ENCODE measurements at regions not wholly inside any gene's neighbourhood (a gene's known extent, or its start where the extent isn't known, plus 50 kb on each side); places are given as distances from the start of the nearest gene placed in this dataset.

DNA sequence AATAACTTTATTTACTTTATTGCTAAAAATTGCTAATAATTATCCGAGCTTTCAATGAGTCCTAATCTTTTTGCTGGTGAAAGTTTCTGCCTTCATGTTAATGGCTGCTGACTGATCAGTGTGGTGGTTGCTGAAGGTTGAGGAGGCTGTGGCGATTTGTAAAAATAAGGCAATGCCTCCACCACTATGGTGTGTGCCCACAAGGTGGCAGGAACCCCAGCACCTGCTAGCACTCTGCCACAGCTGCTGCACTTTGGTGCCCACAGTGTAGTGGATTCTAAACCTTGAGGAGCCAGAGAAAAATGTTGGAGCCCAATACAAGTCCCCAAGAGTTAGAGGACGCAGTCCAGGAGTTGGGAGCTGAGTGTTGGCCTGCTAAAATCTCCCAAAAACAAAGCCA is 1237.1 kb downstream of the PCDH19 start:
- no CpG with 5 or more reads among the region's 3 CpGs for WGBS (ENCODE audit: insufficient coverage, low lambda C conversion rate)
- Histone ChIP-seq H3K4me3 (ENCODE audit: low read length) (no peak overlapping the region), H3K27ac (ENCODE audit: low read length) (no peak overlapping the region), H3K36me3 (ENCODE audit: control insufficient read depth, insufficient read depth, low read length) (no peaks in the 10 kb centered on the region), H3K27me3 (ENCODE audit: control insufficient read depth, insufficient read depth, low read length) (no peaks in the 10 kb centered on the region), H3K9me3 (ENCODE audit: control insufficient read depth, low read depth, low read length) (no peaks in the 10 kb centered on the region), H3K4me1 (ENCODE audit: control insufficient read depth, insufficient read depth, low read length) (no peaks in the 10 kb centered on the region)
- DNase-seq: no peak

- no peak overlapping the region for H3K27ac ChIP-seq (ENCODE audit: low read length)
- no peak overlapping the region for H3K4me3 ChIP-seq (ENCODE audit: low read length)
- WGBS (ENCODE audit: insufficient coverage, low lambda C conversion rate): no CpG with 5 or more reads among the region's 2 CpGs
- no peak for DNase-seq
- H3K27me3 ChIP-seq (ENCODE audit: control insufficient read depth, insufficient read depth, low read length): no peaks in the 10 kb centered on the region
- H3K9me3 ChIP-seq (ENCODE audit: control insufficient read depth, low read depth, low read length): peaks cover 7% of the 10 kb centered on the region
- H3K4me1 ChIP-seq (ENCODE audit: control insufficient read depth, insufficient read depth, low read length): no peaks in the 10 kb centered on the region
- no peaks in the 10 kb centered on the region for H3K36me3 ChIP-seq (ENCODE audit: control insufficient read depth, insufficient read depth, low read length)
Measured at GRCh38 chrX:99142745-99143144, 1267.3 kb downstream of the PCDH19 start.

GRCh38 chrX:99137488-99137887 is 1272.6 kb downstream of the PCDH19 start:
- H3K27ac ChIP-seq (ENCODE audit: low read length): no peak overlapping the region
- no peak for DNase-seq
- H3K4me3 ChIP-seq (ENCODE audit: low read length): no peak overlapping the region
- H3K9me3 ChIP-seq (ENCODE audit: control insufficient read depth, low read depth, low read length): no peaks in the 10 kb centered on the region
- H3K36me3 ChIP-seq (ENCODE audit: control insufficient read depth, insufficient read depth, low read length): no peaks in the 10 kb centered on the region
- H3K4me1 ChIP-seq (ENCODE audit: control insufficient read depth, insufficient read depth, low read length): no peaks in the 10 kb centered on the region
- no peaks in the 10 kb centered on the region for H3K27me3 ChIP-seq (ENCODE audit: control insufficient read depth, insufficient read depth, low read length)
- no CpG with 5 or more reads among the region's 3 CpGs for WGBS (ENCODE audit: insufficient coverage, low lambda C conversion rate)

GRCh38 chrX:99117011-99117410 is 1293.1 kb downstream of the PCDH19 start:
- H3K4me3 ChIP-seq (ENCODE audit: low read length): no peak overlapping the region
- no peak overlapping the region for H3K27ac ChIP-seq (ENCODE audit: low read length)
- no peak for DNase-seq
- H3K27me3 ChIP-seq (ENCODE audit: control insufficient read depth, insufficient read depth, low read length): no peaks in the 10 kb centered on the region
- no peaks in the 10 kb centered on the region for H3K4me1 ChIP-seq (ENCODE audit: control insufficient read depth, insufficient read depth, low read length)
- H3K9me3 ChIP-seq (ENCODE audit: control insufficient read depth, low read depth, low read length): no peaks in the 10 kb centered on the region
- WGBS (ENCODE audit: insufficient coverage, low lambda C conversion rate): 83% methylated on average over 1 of the region's 2 CpGs
- H3K36me3 ChIP-seq (ENCODE audit: control insufficient read depth, insufficient read depth, low read length): no peaks in the 10 kb centered on the region

DNA sequence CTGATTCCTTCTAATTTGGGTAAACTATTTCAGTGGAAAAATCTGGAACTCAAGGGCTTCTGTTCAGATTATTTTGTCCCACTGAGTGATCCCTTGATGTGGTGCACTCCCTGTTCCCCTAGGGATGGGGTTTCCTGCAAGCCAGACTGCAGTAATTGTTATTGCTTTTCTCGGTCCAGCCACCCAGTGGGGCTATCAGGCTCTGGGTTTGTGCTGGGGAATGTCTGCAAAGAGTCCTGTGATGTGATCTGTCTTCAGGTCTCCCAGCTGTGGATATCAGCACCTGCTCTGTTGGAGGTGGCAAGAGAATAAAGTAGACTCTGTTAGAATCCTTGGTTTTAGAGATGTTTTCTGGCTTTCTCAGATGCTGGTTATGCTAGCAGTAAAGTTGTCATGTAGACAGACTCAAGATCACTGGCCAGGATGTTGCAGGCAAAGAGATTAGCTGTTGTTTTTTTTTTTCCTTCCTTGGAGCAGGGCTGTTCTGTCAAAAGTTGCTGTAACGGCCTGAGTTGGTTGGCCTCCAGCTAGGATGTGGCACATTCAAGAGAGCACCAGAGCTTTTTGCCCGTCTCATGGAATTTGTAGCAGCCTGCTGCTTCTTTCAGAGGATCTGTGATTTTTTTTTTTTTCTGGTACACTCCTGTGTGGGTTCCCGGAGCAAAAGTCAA is 1314.0 kb downstream of the PCDH19 start:
- no peaks in the 10 kb centered on the region for H3K4me1 ChIP-seq (ENCODE audit: control insufficient read depth, insufficient read depth, low read length)
- 100% methylated on average over 1 of the region's 4 CpGs for WGBS (ENCODE audit: insufficient coverage, low lambda C conversion rate)

GRCh38 chrX:99091459-99091858 is 1318.6 kb downstream of the PCDH19 start:
- Histone ChIP-seq H3K9me3 (ENCODE audit: control insufficient read depth, low read depth, low read length) (no peaks in the 10 kb centered on the region), H3K27me3 (ENCODE audit: control insufficient read depth, insufficient read depth, low read length) (no peaks in the 10 kb centered on the region), H3K36me3 (ENCODE audit: control insufficient read depth, insufficient read depth, low read length) (no peaks in the 10 kb centered on the region), H3K4me3 (ENCODE audit: low read length) (no peak overlapping the region), H3K27ac (ENCODE audit: low read length) (no peak overlapping the region), H3K4me1 (ENCODE audit: control insufficient read depth, insufficient read depth, low read length) (no peaks in the 10 kb centered on the region)
- DNase-seq: no peak
- no CpG with 5 or more reads among the region's 1 CpG for WGBS (ENCODE audit: insufficient coverage, low lambda C conversion rate)

More for the DNA sequence above, 1314.0 kb downstream of the PCDH19 start:
- H3K36me3 ChIP-seq (ENCODE audit: control insufficient read depth, insufficient read depth, low read length): no peaks in the 10 kb centered on the region
- no peak overlapping the region for H3K27ac ChIP-seq (ENCODE audit: low read length)
- DNase-seq: no peak
- H3K27me3 ChIP-seq (ENCODE audit: control insufficient read depth, insufficient read depth, low read length): no peaks in the 10 kb centered on the region
- no peaks in the 10 kb centered on the region for H3K9me3 ChIP-seq (ENCODE audit: control insufficient read depth, low read depth, low read length)
- no peak overlapping the region for H3K4me3 ChIP-seq (ENCODE audit: low read length)

- WGBS (ENCODE audit: insufficient coverage, low lambda C conversion rate): no CpG with 5 or more reads among the region's 4 CpGs
- no peak overlapping the region for H3K4me3 ChIP-seq (ENCODE audit: low read length)
- no peak for DNase-seq
- no peak overlapping the region for H3K27ac ChIP-seq (ENCODE audit: low read length)
- no peaks in the 10 kb centered on the region for H3K27me3 ChIP-seq (ENCODE audit: control insufficient read depth, insufficient read depth, low read length)
- no peaks in the 10 kb centered on the region for H3K9me3 ChIP-seq (ENCODE audit: control insufficient read depth, low read depth, low read length)
- no peaks in the 10 kb centered on the region for H3K36me3 ChIP-seq (ENCODE audit: control insufficient read depth, insufficient read depth, low read length)
- H3K4me1 ChIP-seq (ENCODE audit: control insufficient read depth, insufficient read depth, low read length): no peaks in the 10 kb centered on the region
Measured at GRCh38 chrX:99078301-99078700, 1331.8 kb downstream of the PCDH19 start.

DNA sequence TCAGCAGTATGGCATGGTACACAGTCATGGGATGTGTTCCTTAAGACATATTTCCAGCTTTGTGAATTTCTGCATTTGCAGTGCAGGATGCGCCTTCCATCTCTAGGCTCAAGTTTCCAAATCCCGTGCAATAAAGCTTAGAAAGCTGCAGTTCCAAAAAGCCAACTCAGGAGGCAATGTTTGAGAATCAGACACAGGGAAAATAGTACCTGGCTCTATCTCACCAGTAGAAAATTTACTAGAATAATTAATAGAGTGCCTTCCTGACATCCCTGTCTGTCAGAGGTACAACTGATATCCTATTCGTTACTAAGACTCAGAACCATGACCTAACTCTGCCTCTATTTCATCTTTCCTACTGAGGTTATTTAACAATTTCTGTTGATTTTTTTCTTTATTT is 1333.0 kb downstream of the PCDH19 start:
- no peaks in the 10 kb centered on the region for H3K4me1 ChIP-seq (ENCODE audit: control insufficient read depth, insufficient read depth, low read length)
- H3K27me3 ChIP-seq (ENCODE audit: control insufficient read depth, insufficient read depth, low read length): no peaks in the 10 kb centered on the region
- H3K9me3 ChIP-seq (ENCODE audit: control insufficient read depth, low read depth, low read length): no peaks in the 10 kb centered on the region
- no peak overlapping the region for H3K27ac ChIP-seq (ENCODE audit: low read length)
- H3K4me3 ChIP-seq (ENCODE audit: low read length): no peak overlapping the region
- no peak for DNase-seq
- no peaks in the 10 kb centered on the region for H3K36me3 ChIP-seq (ENCODE audit: control insufficient read depth, insufficient read depth, low read length)
- WGBS (ENCODE audit: insufficient coverage, low lambda C conversion rate): 100% methylated on average over 1 of the region's 3 CpGs

DNA sequence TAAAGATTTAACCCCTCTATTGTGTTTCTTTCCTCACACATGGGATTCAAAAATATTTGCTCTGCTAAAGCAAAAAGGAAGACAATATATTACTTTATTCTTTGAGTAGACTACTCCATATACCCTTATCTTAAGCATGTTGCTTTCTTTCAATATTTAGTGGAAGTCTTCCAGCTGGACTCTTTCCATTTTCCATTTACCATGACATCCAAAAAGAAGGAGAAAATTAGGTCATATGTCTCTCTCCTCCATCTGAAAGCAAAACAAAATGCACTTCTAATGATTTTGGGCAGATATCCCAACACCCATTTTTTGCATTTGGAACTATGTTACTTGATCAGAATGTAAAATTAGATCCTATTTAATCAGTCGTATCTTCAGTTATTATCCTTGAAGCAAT is 1336.5 kb downstream of the PCDH19 start:
- no peak overlapping the region for H3K4me3 ChIP-seq (ENCODE audit: low read length)
- no peaks in the 10 kb centered on the region for H3K9me3 ChIP-seq (ENCODE audit: control insufficient read depth, low read depth, low read length)
- no peaks in the 10 kb centered on the region for H3K27me3 ChIP-seq (ENCODE audit: control insufficient read depth, insufficient read depth, low read length)
- no peaks in the 10 kb centered on the region for H3K36me3 ChIP-seq (ENCODE audit: control insufficient read depth, insufficient read depth, low read length)
- DNase-seq: no peak
- WGBS (ENCODE audit: insufficient coverage, low lambda C conversion rate): no CpG with 5 or more reads among the region's 1 CpG
- no peak overlapping the region for H3K27ac ChIP-seq (ENCODE audit: low read length)
- H3K4me1 ChIP-seq (ENCODE audit: control insufficient read depth, insufficient read depth, low read length): no peaks in the 10 kb centered on the region

GRCh38 chrX:99051639-99052038 is 1358.4 kb downstream of the PCDH19 start:
- H3K4me1 ChIP-seq (ENCODE audit: control insufficient read depth, insufficient read depth, low read length): no peaks in the 10 kb centered on the region
- no peaks in the 10 kb centered on the region for H3K36me3 ChIP-seq (ENCODE audit: control insufficient read depth, insufficient read depth, low read length)

GRCh38 chrX:99033226-99033901 is 1376.7 kb downstream of the PCDH19 start:
- Histone ChIP-seq H3K27me3 (ENCODE audit: control insufficient read depth, insufficient read depth, low read length) (no peaks in the 10 kb centered on the region), H3K4me3 (ENCODE audit: low read length) (no peak overlapping the region), H3K4me1 (ENCODE audit: control insufficient read depth, insufficient read depth, low read length) (no peaks in the 10 kb centered on the region), H3K9me3 (ENCODE audit: control insufficient read depth, low read depth, low read length) (no peaks in the 10 kb centered on the region), H3K36me3 (ENCODE audit: control insufficient read depth, insufficient read depth, low read length) (no peaks in the 10 kb centered on the region), H3K27ac (ENCODE audit: low read length) (no peak overlapping the region)
- no CpG with 5 or more reads among the region's 1 CpG for WGBS (ENCODE audit: insufficient coverage, low lambda C conversion rate)
- DNase-seq: no peak

More at GRCh38 chrX:99051639-99052038, 1358.4 kb downstream of the PCDH19 start:
- H3K27me3 ChIP-seq (ENCODE audit: control insufficient read depth, insufficient read depth, low read length): no peaks in the 10 kb centered on the region
- no peak for DNase-seq
- H3K27ac ChIP-seq (ENCODE audit: low read length): no peak overlapping the region
- H3K4me3 ChIP-seq (ENCODE audit: low read length): no peak overlapping the region
- no peaks in the 10 kb centered on the region for H3K9me3 ChIP-seq (ENCODE audit: control insufficient read depth, low read depth, low read length)
